Activated CD4-positive, alpha-beta T cell treated with anti-CD3 and anti-CD28 coated beads, Interleukin-2, amount 10 ng/mL, durations not matched to agents 7 days and 5 days (primary cell): ENCODE measurements at regions not wholly inside any gene's neighbourhood (a gene's known extent, or its start where the extent isn't known, plus 50 kb on each side); places are given as distances from the start of the nearest gene placed in this dataset.
"Not testable (repeated sequence)": the region's sequence is repeated elsewhere in the genome, so short reads cannot be mapped to it uniquely, and the experiment has no call there.

ENCODE experiments used
- CTCF ChIA-PET: fragments of 350-600 bp; sonication (Branson Sonifier 250); formaldehyde crosslinking; loops from one replicate; lab custom pipeline; 2021; ENCODE audit warnings: antibody characterized with exemption; lab: Charles Lee
- POLR2A ChIA-PET: fragments of 350-600 bp; sonication (Branson Sonifier 250); formaldehyde crosslinking; loops from one replicate; lab custom pipeline; 2021; ENCODE audit warnings: antibody characterized with exemption; lab: Charles Lee
- DNase-seq: peaks from one replicate; pipeline ENCODE4 v3.0.0-alpha.2; 2020
- H3K27ac Mint-ChIP-seq: one replicate; pipeline ENCODE4 v1.8.0; 2021; ENCODE audit warnings: mild to moderate bottlenecking, moderate library complexity, mixed read lengths
- H3K27me3 Mint-ChIP-seq: one replicate; pipeline ENCODE4 v1.8.0; 2021; ENCODE audit warnings: mixed read lengths
- H3K36me3 Mint-ChIP-seq: one replicate; pipeline ENCODE4 v1.8.0; 2021; ENCODE audit warnings: low read depth, mixed read lengths
- H3K4me1 Mint-ChIP-seq: one replicate; pipeline ENCODE4 v1.8.0; 2021; ENCODE audit warnings: mixed read lengths
- H3K4me3 Mint-ChIP-seq: one replicate; pipeline ENCODE4 v1.8.0; 2021; ENCODE audit warnings: mild to moderate bottlenecking, moderate library complexity, mixed read lengths
- H3K9me3 Mint-ChIP-seq: one replicate; pipeline ENCODE4 v1.8.0; 2021; ENCODE audit warnings: mixed read lengths

- H3K4me1 Mint-ChIP-seq, H3K27me3 Mint-ChIP-seq, H3K27ac Mint-ChIP-seq, POLR2A ChIA-PET, CTCF ChIA-PET, H3K4me3 Mint-ChIP-seq, DNase-seq, H3K36me3 Mint-ChIP-seq, H3K9me3 Mint-ChIP-seq: not testable (repeated sequence)
Measured at GRCh38 chr1:149713513-149713912, 69.0 kb upstream of the FCGR1A start.

GRCh38 chr1:149713952-149714351, 68.5 kb upstream of the FCGR1A start:
- H3K36me3 Mint-ChIP-seq, DNase-seq, H3K27me3 Mint-ChIP-seq, H3K9me3 Mint-ChIP-seq, H3K4me3 Mint-ChIP-seq, H3K27ac Mint-ChIP-seq, POLR2A ChIA-PET, H3K4me1 Mint-ChIP-seq, CTCF ChIA-PET: not testable (repeated sequence)

- POLR2A ChIA-PET, H3K4me3 Mint-ChIP-seq, H3K27ac Mint-ChIP-seq, DNase-seq, H3K27me3 Mint-ChIP-seq, H3K9me3 Mint-ChIP-seq, H3K36me3 Mint-ChIP-seq, CTCF ChIA-PET, H3K4me1 Mint-ChIP-seq: not testable (repeated sequence)
Measured at GRCh38 chr1:149724618-149725302, 57.7 kb upstream of the FCGR1A start.

GRCh38 chr1:149726688-149727087, 55.8 kb upstream of the FCGR1A start:
- POLR2A ChIA-PET, H3K27me3 Mint-ChIP-seq, DNase-seq, H3K4me1 Mint-ChIP-seq, H3K9me3 Mint-ChIP-seq, H3K4me3 Mint-ChIP-seq, H3K36me3 Mint-ChIP-seq, H3K27ac Mint-ChIP-seq, CTCF ChIA-PET: not testable (repeated sequence)

GRCh38 chr1:149728598-149728997, 53.9 kb upstream of the FCGR1A start:
- H3K36me3 Mint-ChIP-seq, H3K27ac Mint-ChIP-seq, POLR2A ChIA-PET, H3K4me1 Mint-ChIP-seq, DNase-seq, H3K9me3 Mint-ChIP-seq, H3K4me3 Mint-ChIP-seq, H3K27me3 Mint-ChIP-seq, CTCF ChIA-PET: not testable (repeated sequence)
